Endothelial cell of umbilical vein (primary cell): ENCODE measurements at regions not wholly inside any gene's neighbourhood (a gene's known extent, or its start where the extent isn't known, plus 50 kb on each side); places are given as distances from the start of the nearest gene placed in this dataset.

Experiments used
- BruUV-seq: library from RNA; stranded (reverse); fragments of 400-500 nt; replicated peaks from 2 replicates; lab custom pipeline; 2021; lab: Mats Ljungman, UMichigan
- CTCF ChIA-PET: fragments of 300-600, 350-600 bp; sonication (Branson Sonifier 250); formaldehyde crosslinking; loops from one replicate; lab custom pipeline; 2021; ENCODE audit warnings: antibody characterized with exemption, inconsistent platforms; lab: Charles Lee
- POLR2A ChIA-PET: fragments of 300-600, 350-600 bp; sonication (Branson Sonifier 250); formaldehyde crosslinking; loops from one replicate; lab custom pipeline; 2021; ENCODE audit warnings: antibody characterized with exemption, inconsistent platforms; lab: Charles Lee
- DNase-seq: peaks from one replicate; pipeline ENCODE4 v3.0.0-alpha.2; 2011; ENCODE audit warnings: low read depth, low spot score
- FAIRE-seq: peaks from 2 replicates; lab custom pipeline; 2011; peaks lifted over from hg19 to GRCh38; lab: Jason Lieb, UNC
- H2AFZ ChIP-seq: 2 replicates; pipeline ENCODE4 v1.6.0; 2012; ENCODE audit warnings: low read depth, low read length, control low read depth, inconsistent platforms
- H3K27ac ChIP-seq: 2 replicates; pipeline ENCODE4 v1.5.1; 2011; ENCODE audit warnings: low read depth, mild to moderate bottlenecking, control low read depth, low read length, moderate library complexity; ENCODE audit not compliant: insufficient read depth
- H3K27me3 ChIP-seq, 2 experiments: 2 replicates each; pipeline versions ENCODE4 v1.6.0 to v1.6.1; 2011; ENCODE audit warnings: low read length in 2 of 2, mixed read lengths in 1 of 2; ENCODE audit not compliant: control insufficient read depth in 2 of 2, insufficient read depth in 2 of 2
- H3K36me3 ChIP-seq, 2 experiments: 2 replicates in 1 of 2; 3 replicates in 1 of 2; pipeline ENCODE4 v1.5.1; 2011; ENCODE audit warnings: low read length in 2 of 2, mild to moderate bottlenecking in 1 of 2, moderate library complexity in 1 of 2; ENCODE audit not compliant: control insufficient read depth in 2 of 2, insufficient read depth in 2 of 2; ENCODE audit errors: extremely low read depth in 1 of 2
- H3K4me1 ChIP-seq: 3 replicates; pipeline ENCODE4 v1.5.1; 2011; ENCODE audit warnings: mild to moderate bottlenecking, low read length; ENCODE audit not compliant: control insufficient read depth, insufficient read depth; ENCODE audit errors: extremely low read depth
- H3K4me2 ChIP-seq: 2 replicates; pipeline ENCODE4 v1.6.1; 2011; ENCODE audit warnings: low read length, control low read depth, mixed read lengths; ENCODE audit not compliant: insufficient read depth
- H3K4me3 ChIP-seq, 3 experiments: fragments of 200-600 bp in 1 of 3; sonication (generic), shearing (Covaris generic) in 1 of 3; replicated peaks in 1 of 3; 2 replicates each; pipeline ENCODE4 v1.5.1; 2011 to 2016; ENCODE audit warnings: control low read depth in 3 of 3, low read length in 3 of 3, mild to moderate bottlenecking in 2 of 3, inconsistent platforms in 1 of 3, low read depth in 1 of 3, moderate library complexity in 1 of 3; ENCODE audit not compliant: insufficient read depth in 1 of 3
- H3K79me2 ChIP-seq: 2 replicates; pipeline ENCODE4 v1.6.0; 2012; ENCODE audit warnings: low read length, inconsistent platforms; ENCODE audit not compliant: control insufficient read depth, insufficient read depth
- H3K9ac ChIP-seq: replicated peaks from 2 replicates; pipeline ENCODE3; 2011; ENCODE audit warnings: low read length, control low read depth; ENCODE audit not compliant: insufficient read depth; ENCODE audit errors: extremely low read depth
- H3K9me1 ChIP-seq: replicated peaks from 3 replicates; pipeline ENCODE4 v1.6.0; 2011; ENCODE audit warnings: mild to moderate bottlenecking, low read length; ENCODE audit not compliant: control insufficient read depth, insufficient read depth; ENCODE audit errors: extremely low read depth
- H3K9me3 ChIP-seq: replicated peaks from 2 replicates; pipeline ENCODE4 v1.5.1; 2012; ENCODE audit warnings: low read length, inconsistent platforms; ENCODE audit not compliant: control insufficient read depth, insufficient read depth
- H4K20me1 ChIP-seq: replicated peaks from 2 replicates; pipeline ENCODE3; 2011; ENCODE audit warnings: mild to moderate bottlenecking, low read length; ENCODE audit not compliant: control insufficient read depth, insufficient read depth; ENCODE audit errors: extremely low read depth
- CTCF ChIP-seq, 2 donors: IDR thresholded peaks; 1 replicate in 1 of 2; 2 replicates in 1 of 2; pipeline ENCODE4 v1.5.1; 2011; ENCODE audit warnings: low read length in 2 of 2, mild to moderate bottlenecking in 2 of 2, moderate library complexity in 2 of 2, control low read depth in 1 of 2, inconsistent platforms in 1 of 2, low read depth in 1 of 2; ENCODE audit not compliant: insufficient read depth in 1 of 2; ENCODE audit errors: extremely low read depth in 1 of 2
- EZH2 ChIP-seq: IDR thresholded peaks from 2 replicates; pipeline ENCODE4 v1.6.1; 2012; ENCODE audit warnings: borderline replicate concordance, low read depth, mild to moderate bottlenecking, moderate library complexity, low read length, inconsistent platforms; ENCODE audit not compliant: severe bottlenecking
- FOS ChIP-seq: IDR thresholded peaks from 2 replicates; pipeline ENCODE4 v1.6.1; 2011; ENCODE audit warnings: mild to moderate bottlenecking, low read length, moderate library complexity, borderline replicate concordance; ENCODE audit not compliant: insufficient read depth
- GATA2 ChIP-seq: IDR thresholded peaks from 2 replicates; pipeline ENCODE4 v1.7.0; 2011; ENCODE audit warnings: low read depth, mild to moderate bottlenecking, moderate library complexity, mixed read lengths, low read length; ENCODE audit not compliant: insufficient read length, insufficient read depth
- JUN ChIP-seq: IDR thresholded peaks from 2 replicates; pipeline ENCODE4 v1.6.1; 2011; ENCODE audit warnings: borderline replicate concordance, low read depth; ENCODE audit not compliant: insufficient read length, insufficient read depth
- MAX ChIP-seq: IDR thresholded peaks from 2 replicates; pipeline ENCODE4 v1.6.1; 2011; ENCODE audit not compliant: insufficient read depth, insufficient read length
- MYC ChIP-seq: IDR thresholded peaks from one replicate; pipeline ENCODE4 v1.6.1; 2011; ENCODE audit warnings: mild to moderate bottlenecking, low read depth, low read length
- POLR2A ChIP-seq: IDR thresholded peaks from 2 replicates; pipeline ENCODE4 v1.6.1; 2012; ENCODE audit warnings: low read depth, mild to moderate bottlenecking, control low read depth, low read length
- POLR2AphosphoS5 ChIP-seq: IDR thresholded peaks from 2 replicates; pipeline ENCODE4 v1.6.1; 2012; ENCODE audit warnings: low read depth, mild to moderate bottlenecking, control low read depth, low read length, moderate library complexity; ENCODE audit not compliant: insufficient read depth
- dilution Hi-C: fragments of 300-500 bp; cut with MboI; formaldehyde crosslinking; loops from one replicate; pipeline ENCODE4 v1.15.0; 2019; ENCODE audit warnings: low sequenced_read_pairs; ENCODE audit not compliant: extremely low pct_ligation_motif_present
- intact Hi-C: fragments of 100-400 bp; cut with micrococcal nuclease; formaldehyde crosslinking; loops from one replicate; pipeline ENCODE4 v1.10.0; 2022

GRCh38 chr6:132192631-132193030 is 208.6 kb downstream of the MOXD1 start:
- no peaks in the 10 kb centered on the region for H3K79me2 ChIP-seq
- no peaks in the 10 kb centered on the region for H3K27me3 ChIP-seq
- DNase-seq (no peak), FAIRE-seq (no peak)
- H2AFZ ChIP-seq = no peak overlapping the region
- H3K9me3 ChIP-seq = no peaks in the 10 kb centered on the region
- H3K36me3 ChIP-seq = no peaks in the 10 kb centered on the region
- H4K20me1 ChIP-seq = no peaks in the 10 kb centered on the region
- dilution Hi-C loops (no loop called here), intact Hi-C loops (no loop called here)
- ChIA-PET POLR2A (no interaction called here), CTCF (interaction anchor here (1.0 to 1.6 kb wide), 2 partner anchors 25 to 47 kb away, joined by 3 to 6 read pairs; no protein-coding TSS in a partner anchor)
- TF ChIP-seq FOS (no peak), MYC (no peak), JUN (no peak), POLR2A (no peak), EZH2 (no peak), GATA2 (no peak), MAX (no peak), CTCF (IDR thresholded peaks at IDR 0.05; ENCODE audit: extremely low read depth in 1 of 2, insufficient read depth in 1 of 2, low read depth in 1 of 2, low read length in 2 of 2) (no peak), POLR2AphosphoS5 (no peak)
- no TSS peak for BruUV-seq
- H3K27ac ChIP-seq = no peak overlapping the region
- no peak overlapping the region for H3K4me3 ChIP-seq
- peaks cover 22% of the 10 kb centered on the region for H3K4me1 ChIP-seq
- H3K9me1 ChIP-seq = no peaks in the 10 kb centered on the region
- H3K9ac ChIP-seq = no peak overlapping the region
- H3K4me2 ChIP-seq = no peak overlapping the region
